Erythroblast (primary cell): ENCODE measurements at regions not wholly inside any gene's neighbourhood (a gene's known extent, or its start where the extent isn't known, plus 50 kb on each side); places are given as distances from the start of the nearest gene placed in this dataset.

Experiments
- GATA1 ChIP-seq: IDR thresholded peaks from 2 replicates; pipeline ENCODE4 v1.6.1; 2011; ENCODE audit warnings: low read depth, mild to moderate bottlenecking, control low read depth, low read length, moderate library complexity
- POLR2A ChIP-seq: IDR thresholded peaks from 2 replicates; pipeline ENCODE4 v1.6.1; 2011; ENCODE audit warnings: mild to moderate bottlenecking, low read length

GRCh38 chr7:47024991-47025390 lies 556.9 kb downstream of the TNS3 start:
- TF ChIP-seq POLR2A (no peak), GATA1 (no peak)
